ENCODE measurements at regions not wholly inside any gene's neighbourhood (a gene's known extent, or its start where the extent isn't known, plus 50 kb on each side); places are given as distances from the start of the nearest gene placed in this dataset.

- no peaks in the 10 kb centered on the region for H3K4me1 ChIP-seq (ENCODE audit: insufficient read depth, low read length)
- H3T11ph ChIP-seq (ENCODE audit: low read length) = no peak overlapping the region
- H3K14ac ChIP-seq (ENCODE audit: insufficient read depth, low read length) = no peak overlapping the region
These were observed 422.2 kb upstream of the ZP4 start for GRCh38 chr1:238312969-238313368.

More at GRCh38 chr1:238312969-238313368, 422.2 kb upstream of the ZP4 start:
- no peak overlapping the region for H3K9ac ChIP-seq (ENCODE audit: extremely low read depth, insufficient read length, low read length)
- H3K9me3 ChIP-seq (ENCODE audit: control insufficient read depth, low read depth, low read length) = no peaks in the 10 kb centered on the region
- no peak overlapping the region for H3K56ac ChIP-seq (ENCODE audit: insufficient read length, low read depth, low read length)
- WGBS (ENCODE audit: extremely low coverage, insufficient read length, low lambda C conversion rate) = no CpG with 5 or more reads among the region's 1 CpG
- no peak overlapping the region for H2BK5ac ChIP-seq (ENCODE audit: insufficient read length, low read length)
- H2BK15ac ChIP-seq (ENCODE audit: low read depth, low read length) = no peak overlapping the region
- no peaks in the 10 kb centered on the region for H3K23me2 ChIP-seq (ENCODE audit: insufficient read length, low read depth, low read length, poor library complexity, severe bottlenecking)
- no peak overlapping the region for H3K23ac ChIP-seq (ENCODE audit: insufficient read length, low read depth, low read length)
- Mint-ChIP-seq H3K36me3 (ENCODE audit: insufficient read depth in 1 of 3, low read depth in 3 of 3) (peaks cover 0 to 13% (median 0%) of the 10 kb centered on the region in 3 experiments; a peak in 2 of 7 replicates), H3K4me1 (peaks cover 0 to 3% of the 10 kb centered on the region in 2 experiments; a peak in 2 of 4 replicates), H3K27ac (no peak overlapping the region), H3K9me3 (peaks cover 2 to 8% of the 10 kb centered on the region in 2 experiments; a peak in 3 of 5 replicates), H3K4me3 (no peak overlapping the region), H3K27me3 (ENCODE audit: low read depth) (no peaks in the 10 kb centered on the region)
- H4K5ac ChIP-seq (ENCODE audit: insufficient read length, low read depth, low read length) = no peak overlapping the region
- H2BK120ac ChIP-seq (ENCODE audit: low read depth, low read length, poor library complexity, severe bottlenecking) = no peak overlapping the region
- H3K18ac ChIP-seq (ENCODE audit: insufficient read length, low read depth, low read length) = no peak overlapping the region
- no peak overlapping the region for H2AK5ac ChIP-seq (ENCODE audit: insufficient read length, low read length)
- H3K4ac ChIP-seq (ENCODE audit: low read depth, low read length) = no peak overlapping the region
- no peak for DNase-seq
- no peak overlapping the region for H2AFZ ChIP-seq (ENCODE audit: low read length)
- no peak for TF ChIP-seq CTCF (conservative IDR thresholded peaks at IDR 0.05)
- no peak overlapping the region for H2BK20ac ChIP-seq (ENCODE audit: low read depth, low read length, poor library complexity, severe bottlenecking)
- no peak overlapping the region for H3K27ac ChIP-seq (ENCODE audit: insufficient read length, low read depth, low read length)
- H3K4me2 ChIP-seq (ENCODE audit: insufficient read depth, insufficient read length, low read length) = no peak overlapping the region
- no peaks in the 10 kb centered on the region for H3K27me3 ChIP-seq (ENCODE audit: insufficient read depth, low read length)
- H4K20me1 ChIP-seq (ENCODE audit: control insufficient read depth, insufficient read depth, insufficient read length) = no peaks in the 10 kb centered on the region
- H2BK12ac ChIP-seq (ENCODE audit: insufficient read length, low read depth, low read length) = no peak overlapping the region
- H3K79me1 ChIP-seq (ENCODE audit: insufficient read depth, low read depth, low read length, poor library complexity, severe bottlenecking) = no peaks in the 10 kb centered on the region
- no peak overlapping the region for H4K91ac ChIP-seq (ENCODE audit: insufficient read length, low read depth, low read length)
- H4K8ac ChIP-seq (replicated peaks; ENCODE audit: insufficient read length, low read depth, low read length) = no peak overlapping the region
- H3K79me2 ChIP-seq (ENCODE audit: insufficient read depth, low read length) = no peaks in the 10 kb centered on the region
